Nephron progenitor cell (in vitro differentiated cells): ENCODE measurements at regions not wholly inside any gene's neighbourhood (a gene's known extent, or its start where the extent isn't known, plus 50 kb on each side); places are given as distances from the start of the nearest gene placed in this dataset.

Source experiments
- DNase-seq: peaks from one replicate; pipeline ENCODE4 v3.0.0; 2021
- H3K27ac Mint-ChIP-seq: 2 replicates; pipeline ENCODE4 v1.8.0; 2021; ENCODE audit warnings: mild to moderate bottlenecking, moderate library complexity, mixed read lengths
- H3K27me3 Mint-ChIP-seq: 2 replicates; pipeline ENCODE4 v1.8.0; 2021; ENCODE audit warnings: mild to moderate bottlenecking, low read depth, mixed read lengths; ENCODE audit not compliant: poor library complexity
- H3K36me3 Mint-ChIP-seq: 2 replicates; pipeline ENCODE4 v1.8.0; 2021; ENCODE audit warnings: low read depth, mixed read lengths
- H3K4me1 Mint-ChIP-seq: 2 replicates; pipeline ENCODE4 v1.8.0; 2021; ENCODE audit warnings: mixed read lengths
- H3K4me3 Mint-ChIP-seq: 2 replicates; pipeline ENCODE4 v1.8.0; 2021; ENCODE audit warnings: mild to moderate bottlenecking, moderate library complexity, mixed read lengths
- H3K9me3 Mint-ChIP-seq: 2 replicates; pipeline ENCODE4 v1.8.0; 2021; ENCODE audit warnings: mild to moderate bottlenecking, moderate library complexity, mixed read lengths
- CTCF ChIP-seq: fragments of 200-600 bp; sonication (generic); IDR thresholded peaks from 2 replicates; pipeline ENCODE4 v1.5.0; 2021; ENCODE audit warnings: antibody characterized with exemption

- no peaks in the 10 kb centered on the region for H3K4me1 Mint-ChIP-seq
- peaks cover 19% of the 10 kb centered on the region for H3K9me3 Mint-ChIP-seq
- TF ChIP-seq CTCF: no peak
- DNase-seq: no peak
- H3K27me3 Mint-ChIP-seq: no peaks in the 10 kb centered on the region
- no peaks in the 10 kb centered on the region for H3K36me3 Mint-ChIP-seq
- no peak overlapping the region for H3K27ac Mint-ChIP-seq
- H3K4me3 Mint-ChIP-seq: no peak overlapping the region
Measured at GRCh38 chr5:28823231-28823630, 1784.8 kb upstream of the CDH9 start.

- no peaks in the 10 kb centered on the region for H3K27me3 Mint-ChIP-seq
- H3K9me3 Mint-ChIP-seq: peaks cover 19% of the 10 kb centered on the region
- no peak overlapping the region for H3K4me3 Mint-ChIP-seq
- H3K4me1 Mint-ChIP-seq: no peaks in the 10 kb centered on the region
- H3K36me3 Mint-ChIP-seq: no peaks in the 10 kb centered on the region
- no peak overlapping the region for H3K27ac Mint-ChIP-seq
- no peak for TF ChIP-seq CTCF
- no peak for DNase-seq
Measured at GRCh38 chr5:28822071-28822470, 1783.7 kb upstream of the CDH9 start.

- H3K27me3 Mint-ChIP-seq: no peaks in the 10 kb centered on the region
- H3K27ac Mint-ChIP-seq: no peak overlapping the region
- H3K4me3 Mint-ChIP-seq: no peak overlapping the region
- no peaks in the 10 kb centered on the region for H3K4me1 Mint-ChIP-seq
- TF ChIP-seq CTCF: no peak
- no peaks in the 10 kb centered on the region for H3K9me3 Mint-ChIP-seq
- no peaks in the 10 kb centered on the region for H3K36me3 Mint-ChIP-seq
- no peak for DNase-seq
Measured at GRCh38 chr5:28810751-28811136, 1772.4 kb upstream of the CDH9 start.

- Mint-ChIP-seq H3K4me3 (no peak overlapping the region), H3K27me3 (no peaks in the 10 kb centered on the region), H3K27ac (no peak overlapping the region), H3K36me3 (no peaks in the 10 kb centered on the region), H3K9me3 (no peaks in the 10 kb centered on the region), H3K4me1 (no peaks in the 10 kb centered on the region)
- DNase-seq: no peak
- no peak for TF ChIP-seq CTCF
Measured at GRCh38 chr5:28809811-28810750, 1771.7 kb upstream of the CDH9 start.

- Mint-ChIP-seq H3K4me3 (no peak overlapping the region), H3K27ac (no peak overlapping the region)
Measured at GRCh38 chr5:28808967-28809810, 1770.8 kb upstream of the CDH9 start.

More at GRCh38 chr5:28808967-28809810, 1770.8 kb upstream of the CDH9 start:
- H3K4me1 Mint-ChIP-seq: no peaks in the 10 kb centered on the region
- H3K27me3 Mint-ChIP-seq: no peaks in the 10 kb centered on the region
- no peaks in the 10 kb centered on the region for H3K36me3 Mint-ChIP-seq
- TF ChIP-seq CTCF: no peak
- H3K9me3 Mint-ChIP-seq: no peaks in the 10 kb centered on the region
- DNase-seq: no peak
